ENCODE measurements at regions not wholly inside any gene's neighbourhood (a gene's known extent, or its start where the extent isn't known, plus 50 kb on each side); places are given as distances from the start of the nearest gene placed in this dataset.

- H3K27me3 ChIP-seq (ENCODE audit: control insufficient read depth in 2 of 2, insufficient read depth in 2 of 2, low read length in 2 of 2), result no peaks in the 10 kb centered on the region
- WGBS (ENCODE audit: insufficient coverage), result 50% methylated on average over 1 of the region's 1 CpG
Observed at GRCh38 chr13:47420020-47420419, 523.2 kb upstream of the HTR2A start.

GRCh38 chr13:47418206-47418920 lies 521.5 kb upstream of the HTR2A start:
- intact Hi-C loops (cut with micrococcal nuclease), result no loop called here
- H3K4me3 Mint-ChIP-seq, result no peak overlapping the region
- Histone ChIP-seq H4K20me1 (ENCODE audit: insufficient read depth, low read length) (no peaks in the 10 kb centered on the region), H3K27me3 (ENCODE audit: control insufficient read depth in 2 of 2, insufficient read depth in 2 of 2, low read length in 2 of 2) (no peaks in the 10 kb centered on the region), H3K4me1 (ENCODE audit: control insufficient read depth in 1 of 2, insufficient read depth in 2 of 2, low read length in 2 of 2) (no peaks in the 10 kb centered on the region), H3K9ac (ENCODE audit: insufficient read depth, low read length, poor library complexity, severe bottlenecking) (no peak overlapping the region), H3K27ac (ENCODE audit: low read depth in 1 of 2, low read length in 2 of 2) (no peak overlapping the region), H3K4me3 (replicated peaks in 1 of 3; ENCODE audit: low read depth in 2 of 3, low read length in 3 of 3) (no peak overlapping the region), H3K9me3 (replicated peaks in 1 of 2; ENCODE audit: control insufficient read depth in 1 of 2, insufficient read depth in 1 of 2, low read length in 2 of 2) (no peaks in the 10 kb centered on the region), H2AFZ (ENCODE audit: insufficient read depth, low read depth, low read length, poor library complexity, severe bottlenecking) (no peak overlapping the region), H3K79me2 (ENCODE audit: insufficient read depth, low read length) (no peaks in the 10 kb centered on the region), H3K4me2 (replicated peaks; ENCODE audit: extremely low read depth, low read length, poor library complexity, severe bottlenecking) (no peak overlapping the region), H3K36me3 (replicated peaks in 1 of 2; ENCODE audit: control insufficient read depth in 1 of 2, insufficient read depth in 2 of 2, low read length in 2 of 2) (no peaks in the 10 kb centered on the region)
- no peaks in the 10 kb centered on the region for H3K4me1 Mint-ChIP-seq
- no peak overlapping the region for H3K27ac Mint-ChIP-seq
- no peak for TF ChIP-seq CTCF (IDR thresholded peaks at IDR 0.05)
- no peak for DNase-seq
- H3K27me3 Mint-ChIP-seq (ENCODE audit: low read depth in 3 of 3), result no peaks in the 10 kb centered on the region
- H3K9me3 Mint-ChIP-seq, result peaks cover 0 to 4% (median 0%) of the 10 kb centered on the region in 7 donors
- no CpG with 5 or more reads among the region's 3 CpGs for WGBS (ENCODE audit: insufficient coverage)
- H3K36me3 Mint-ChIP-seq, result no peaks in the 10 kb centered on the region

More at GRCh38 chr13:47420020-47420419, 523.2 kb upstream of the HTR2A start:
- H3K9ac ChIP-seq (ENCODE audit: insufficient read depth, low read length, poor library complexity, severe bottlenecking), result no peak overlapping the region
- no peaks in the 10 kb centered on the region for H3K36me3 Mint-ChIP-seq
- no peak for DNase-seq
- no peaks in the 10 kb centered on the region for H3K36me3 ChIP-seq (replicated peaks in 1 of 2; ENCODE audit: control insufficient read depth in 1 of 2, insufficient read depth in 2 of 2, low read length in 2 of 2)
- H2AFZ ChIP-seq (ENCODE audit: insufficient read depth, low read depth, low read length, poor library complexity, severe bottlenecking), result no peak overlapping the region
- H3K27ac ChIP-seq (ENCODE audit: low read depth in 1 of 2, low read length in 2 of 2), result no peak overlapping the region
- H3K4me1 Mint-ChIP-seq, result no peaks in the 10 kb centered on the region
- H3K9me3 Mint-ChIP-seq, result peaks cover 0 to 7% (median 2%) of the 10 kb centered on the region in 7 donors
- no peak overlapping the region for H3K27ac Mint-ChIP-seq
- no peak for TF ChIP-seq CTCF (IDR thresholded peaks at IDR 0.05)
- H3K79me2 ChIP-seq (ENCODE audit: insufficient read depth, low read length), result no peaks in the 10 kb centered on the region
- no peaks in the 10 kb centered on the region for H3K9me3 ChIP-seq (replicated peaks in 1 of 2; ENCODE audit: control insufficient read depth in 1 of 2, insufficient read depth in 1 of 2, low read length in 2 of 2)
- H4K20me1 ChIP-seq (ENCODE audit: insufficient read depth, low read length), result no peaks in the 10 kb centered on the region
- H3K4me2 ChIP-seq (replicated peaks; ENCODE audit: extremely low read depth, low read length, poor library complexity, severe bottlenecking), result no peak overlapping the region
- no peaks in the 10 kb centered on the region for H3K4me1 ChIP-seq (ENCODE audit: control insufficient read depth in 1 of 2, insufficient read depth in 2 of 2, low read length in 2 of 2)
- no peak overlapping the region for H3K4me3 Mint-ChIP-seq
- H3K4me3 ChIP-seq (replicated peaks in 1 of 3; ENCODE audit: low read depth in 2 of 3, low read length in 3 of 3), result no peak overlapping the region
- intact Hi-C loops (cut with micrococcal nuclease), result no loop called here
- no peaks in the 10 kb centered on the region for H3K27me3 Mint-ChIP-seq (ENCODE audit: low read depth in 3 of 3)
